B cell (primary cell): ENCODE measurements at regions not wholly inside any gene's neighbourhood (a gene's known extent, or its start where the extent isn't known, plus 50 kb on each side); places are given as distances from the start of the nearest gene placed in this dataset.

Experiments
- ATAC-seq: fragments of 200-7000 bp; cut with Tn5 transposase; one replicate; pipeline ENCODE4 v1.10.0; 2021; ENCODE audit warnings: low read depth, mild to moderate bottlenecking, moderate number of reproducible peaks, moderate library complexity
- CTCF ChIA-PET: fragments of 350-600 bp; sonication (Branson Sonifier 250); formaldehyde crosslinking; loops from one replicate; lab custom pipeline; 2021; ENCODE audit warnings: antibody characterized with exemption, inconsistent platforms; lab: Charles Lee
- POLR2A ChIA-PET: fragments of 350-600 bp; sonication (Branson Sonifier 250); formaldehyde crosslinking; loops from one replicate; lab custom pipeline; 2021; ENCODE audit warnings: antibody characterized with exemption; lab: Charles Lee
- DNase-seq: peaks from one replicate; pipeline ENCODE4 v3.0.0; 2013
- H2AFZ ChIP-seq: 2 replicates; pipeline ENCODE4 v1.6.1; 2012; ENCODE audit warnings: mild to moderate bottlenecking, low read depth, low read length; ENCODE audit not compliant: insufficient read depth, poor library complexity, severe bottlenecking
- H3K27ac ChIP-seq, 2 donors: 1 replicate in 1 of 2; 2 replicates in 1 of 2; pipeline ENCODE4 v1.5.1; 2012 to 2013; ENCODE audit warnings: low read length in 2 of 2, mild to moderate bottlenecking in 2 of 2, moderate library complexity in 1 of 2
- H3K27me3 ChIP-seq, 4 experiments: fragments of 200-600 bp in 1 of 4; sonication (generic) in 1 of 4; replicated peaks in 1 of 4; 1 replicate in 2 of 4; 2 replicates in 2 of 4; pipeline versions ENCODE4 v1.6.1 to v1.7.0; 2013 to 2016; ENCODE audit warnings: low read length in 3 of 4, mild to moderate bottlenecking in 2 of 4, mixed read lengths in 1 of 4, moderate library complexity in 1 of 4; ENCODE audit not compliant: insufficient read depth in 4 of 4, control insufficient read depth in 3 of 4; ENCODE audit errors: control extremely low read depth in 1 of 4
- H3K36me3 ChIP-seq, 2 experiments: replicated peaks in 1 of 2; 1 replicate in 1 of 2; 2 replicates in 1 of 2; pipeline versions ENCODE4 v1.6.1 to v1.7.1; 2013; ENCODE audit warnings: low read length in 1 of 2; ENCODE audit not compliant: insufficient read depth in 2 of 2, control insufficient read depth in 1 of 2; ENCODE audit errors: control extremely low read depth in 1 of 2, extremely low read depth in 1 of 2
- H3K4me1 ChIP-seq, 2 donors: fragments of 200-600 bp in 1 of 2; sonication (generic) in 1 of 2; 1 replicate in 1 of 2; 2 replicates in 1 of 2; pipeline versions ENCODE4 v1.5.1 to v1.6.1; 2013 to 2017; ENCODE audit warnings: low read length in 2 of 2; ENCODE audit not compliant: control insufficient read depth in 2 of 2, insufficient read depth in 2 of 2
- H3K4me2 ChIP-seq: replicated peaks from 2 replicates; pipeline ENCODE3; 2012; ENCODE audit warnings: mild to moderate bottlenecking, low read depth, low read length; ENCODE audit not compliant: poor library complexity, severe bottlenecking
- H3K4me3 ChIP-seq, 5 experiments: fragments of 200-600 bp in 1 of 5; sonication (generic) in 1 of 5; 1 replicate in 3 of 5; 2 replicates in 2 of 5; pipeline versions ENCODE4 v1.5.1 to v1.7.0; 2011 to 2016; ENCODE audit warnings: low read length in 4 of 5, mild to moderate bottlenecking in 4 of 5, low read depth in 2 of 5, control low read depth in 1 of 5, moderate library complexity in 1 of 5; ENCODE audit not compliant: insufficient read depth in 1 of 5; ENCODE audit errors: control extremely low read depth in 1 of 5, extremely low read depth in 1 of 5
- H3K79me2 ChIP-seq: fragments of 200-600 bp; sonication (generic); one replicate; pipeline ENCODE4 v1.6.0; 2016; ENCODE audit warnings: low read length; ENCODE audit not compliant: control insufficient read depth, insufficient read depth
- H3K9ac ChIP-seq: fragments of 200-600 bp; sonication (generic); 2 replicates; pipeline ENCODE4 v1.6.1; 2017; ENCODE audit warnings: mild to moderate bottlenecking, low read length, moderate library complexity
- H3K9me3 ChIP-seq, 3 donors: one replicate each; pipeline versions ENCODE4 v1.6.1 to v1.7.1; 2013; ENCODE audit warnings: low read length in 2 of 3; ENCODE audit not compliant: control insufficient read depth in 2 of 3, insufficient read depth in 1 of 3; ENCODE audit errors: control extremely low read depth in 1 of 3
- H4K20me1 ChIP-seq: 2 replicates; pipeline ENCODE4 v1.6.0; 2012; ENCODE audit warnings: mild to moderate bottlenecking, low read length; ENCODE audit not compliant: insufficient read depth, control insufficient read depth, poor library complexity, severe bottlenecking
- H3K27ac Mint-ChIP-seq: one replicate; pipeline ENCODE4 v1.8.0; 2021; ENCODE audit warnings: mixed read lengths
- H3K27me3 Mint-ChIP-seq: one replicate; pipeline ENCODE4 v1.8.0; 2021; ENCODE audit warnings: mixed read lengths
- H3K4me1 Mint-ChIP-seq: one replicate; pipeline ENCODE4 v1.8.0; 2021; ENCODE audit warnings: mixed read lengths
- H3K4me3 Mint-ChIP-seq: one replicate; pipeline ENCODE4 v1.8.0; 2021; ENCODE audit warnings: mixed read lengths
- H3K9me3 Mint-ChIP-seq: one replicate; pipeline ENCODE4 v1.8.0; 2022; ENCODE audit warnings: mixed read lengths; ENCODE audit not compliant: insufficient read depth
- CTCF ChIP-seq: fragments of 200-600 bp; IDR thresholded peaks from one replicate; pipeline ENCODE4 v1.8.0; 2022; ENCODE audit warnings: antibody characterized with exemption, mild to moderate bottlenecking
- EZH2 ChIP-seq: IDR thresholded peaks from 2 replicates; pipeline ENCODE4 v1.6.1; 2012; ENCODE audit warnings: borderline replicate concordance, low read depth, mild to moderate bottlenecking, moderate library complexity, low read length; ENCODE audit not compliant: insufficient read depth, poor library complexity, severe bottlenecking
- WGBS: methylation state at CpG from one replicate; pipeline ENCODE4 v1.1.5; 2013; ENCODE audit warnings: missing lambda C conversion rate; ENCODE audit not compliant: insufficient coverage; 5-methylcytosine and 5-hydroxymethylcytosine counted together
- intact Hi-C: fragments of 100-400 bp; cut with micrococcal nuclease; formaldehyde crosslinking; loops from one replicate; pipeline ENCODE4 v1.10.0; 2022

GRCh38 chr2:187943772-187944369, 347.8 kb upstream of the GULP1 start:
- Mint-ChIP-seq H3K27me3 (no peaks in the 10 kb centered on the region), H3K4me1 (no peaks in the 10 kb centered on the region), H3K4me3 (no peak overlapping the region), H3K9me3 (peaks cover 3% of the 10 kb centered on the region), H3K27ac (no peak overlapping the region)
- Histone ChIP-seq H3K36me3 (no peaks in the 10 kb centered on the region), H3K79me2 (no peaks in the 10 kb centered on the region), H4K20me1 (no peaks in the 10 kb centered on the region), H3K4me1 (no peaks in the 10 kb centered on the region), H3K27ac (no peak overlapping the region), H3K9ac (no peak overlapping the region), H3K4me3 (no peak overlapping the region), H3K4me2 (no peak overlapping the region), H2AFZ (no peak overlapping the region), H3K9me3 (no peaks in the 10 kb centered on the region), H3K27me3 (no peaks in the 10 kb centered on the region)
- no peak for TF ChIP-seq EZH2
- TF ChIP-seq CTCF, result no peak
- ChIA-PET POLR2A (no interaction called here), CTCF (no interaction called here)
- ATAC-seq, result no peak
- no peak for DNase-seq
- intact Hi-C loops, result no loop called here
- WGBS, result 67% methylated on average over 1 of the region's 6 CpGs

DNA sequence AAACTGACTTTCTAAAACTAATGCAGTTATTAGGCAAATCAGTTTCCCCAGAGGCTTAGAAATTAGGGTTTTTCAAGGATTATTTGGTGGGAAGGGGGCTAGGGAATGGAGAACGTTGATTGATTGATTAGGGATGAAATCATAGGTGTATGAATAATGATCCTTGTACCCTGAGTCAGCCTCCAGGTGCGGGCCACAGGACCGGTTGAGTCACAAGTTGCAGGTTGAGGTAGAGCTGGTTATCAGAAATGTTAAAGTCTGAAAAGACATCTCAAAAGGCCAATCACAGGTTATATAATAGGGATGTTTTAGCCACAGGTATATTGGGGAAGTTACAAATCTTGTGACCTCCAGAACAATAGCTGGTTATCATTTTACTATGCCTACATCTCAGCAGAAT, 341.8 kb upstream of the GULP1 start:
- no peak overlapping the region for H3K4me2 ChIP-seq
- no peaks in the 10 kb centered on the region for H3K27me3 Mint-ChIP-seq
- H2AFZ ChIP-seq, result no peak overlapping the region
- H3K27ac Mint-ChIP-seq, result no peak overlapping the region
- H3K4me1 ChIP-seq, result no peaks in the 10 kb centered on the region
- H3K4me1 Mint-ChIP-seq, result no peaks in the 10 kb centered on the region
- no peaks in the 10 kb centered on the region for H3K79me2 ChIP-seq
- TF ChIP-seq EZH2 (no peak), CTCF (no peak)
- no peak overlapping the region for H3K4me3 Mint-ChIP-seq
- H3K9ac ChIP-seq, result no peak overlapping the region
- WGBS, result 91% methylated on average over 3 of the region's 3 CpGs
- ATAC-seq (no peak), DNase-seq (no peak)
- H3K36me3 ChIP-seq, result no peaks in the 10 kb centered on the region
- ChIA-PET POLR2A (no interaction called here), CTCF (no interaction called here)
- H3K9me3 ChIP-seq, result peaks cover 0 to 14% (median 0%) of the 10 kb centered on the region in 3 donors
- intact Hi-C loops, result no loop called here
- H3K9me3 Mint-ChIP-seq, result peaks cover 10% of the 10 kb centered on the region
- no peaks in the 10 kb centered on the region for H4K20me1 ChIP-seq
- H3K27me3 ChIP-seq, result no peaks in the 10 kb centered on the region
- no peak overlapping the region for H3K4me3 ChIP-seq
- no peak overlapping the region for H3K27ac ChIP-seq
